DND-41 (cell line): ENCODE measurements at regions not wholly inside any gene's neighbourhood (a gene's known extent, or its start where the extent isn't known, plus 50 kb on each side); places are given as distances from the start of the nearest gene placed in this dataset.

Experiments used
- EZH2 ChIP-seq: IDR thresholded peaks from 3 replicates; pipeline ENCODE4 v1.6.1; 2012; ENCODE audit warnings: borderline replicate concordance, low read depth, mild to moderate bottlenecking, moderate library complexity, low read length, inconsistent platforms; ENCODE audit not compliant: severe bottlenecking
- TF ChIP-seq, protein P1 (sequence below): IDR thresholded peaks from 2 replicates; pipeline ENCODE4 v1.5.1; 2012; ENCODE audit warnings: borderline replicate concordance, low read length, moderate library complexity, mild to moderate bottlenecking; ENCODE audit not compliant: poor library complexity, severe bottlenecking; ENCODE audit errors: extremely low read depth

DNA sequence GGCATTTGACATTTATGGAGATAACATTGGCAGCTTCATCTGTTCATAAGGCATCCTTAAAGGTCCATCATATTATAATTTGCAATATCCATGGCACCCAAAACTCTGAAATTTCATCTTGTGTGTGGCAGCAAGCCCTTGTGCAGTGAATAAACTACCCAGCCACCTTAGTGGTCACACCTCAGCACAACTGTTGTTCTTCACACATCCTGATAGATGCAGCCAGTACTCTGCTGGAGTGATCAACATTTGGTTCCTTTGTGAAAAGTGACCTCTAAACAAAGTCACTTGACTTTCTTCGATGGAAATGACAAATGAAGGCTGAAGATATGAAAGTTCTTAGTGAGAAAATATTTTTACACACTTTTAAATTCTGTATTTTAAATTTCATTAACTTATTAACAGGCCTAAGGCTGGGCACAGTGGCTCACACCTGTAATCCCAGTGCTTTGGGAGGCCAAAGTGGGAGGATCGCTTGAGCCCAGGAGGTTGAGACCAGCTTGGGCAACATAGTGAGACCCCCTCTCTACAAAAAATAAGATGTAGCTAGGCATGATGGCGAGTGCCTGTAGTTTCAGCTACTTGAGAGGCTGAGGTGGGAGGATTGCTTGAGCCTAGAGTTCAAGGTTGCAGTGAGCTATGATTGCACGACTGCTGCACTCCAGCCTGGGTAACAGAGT lies 161.4 kb downstream of the SPRY1 start:
- TF ChIP-seq, protein P1, sequence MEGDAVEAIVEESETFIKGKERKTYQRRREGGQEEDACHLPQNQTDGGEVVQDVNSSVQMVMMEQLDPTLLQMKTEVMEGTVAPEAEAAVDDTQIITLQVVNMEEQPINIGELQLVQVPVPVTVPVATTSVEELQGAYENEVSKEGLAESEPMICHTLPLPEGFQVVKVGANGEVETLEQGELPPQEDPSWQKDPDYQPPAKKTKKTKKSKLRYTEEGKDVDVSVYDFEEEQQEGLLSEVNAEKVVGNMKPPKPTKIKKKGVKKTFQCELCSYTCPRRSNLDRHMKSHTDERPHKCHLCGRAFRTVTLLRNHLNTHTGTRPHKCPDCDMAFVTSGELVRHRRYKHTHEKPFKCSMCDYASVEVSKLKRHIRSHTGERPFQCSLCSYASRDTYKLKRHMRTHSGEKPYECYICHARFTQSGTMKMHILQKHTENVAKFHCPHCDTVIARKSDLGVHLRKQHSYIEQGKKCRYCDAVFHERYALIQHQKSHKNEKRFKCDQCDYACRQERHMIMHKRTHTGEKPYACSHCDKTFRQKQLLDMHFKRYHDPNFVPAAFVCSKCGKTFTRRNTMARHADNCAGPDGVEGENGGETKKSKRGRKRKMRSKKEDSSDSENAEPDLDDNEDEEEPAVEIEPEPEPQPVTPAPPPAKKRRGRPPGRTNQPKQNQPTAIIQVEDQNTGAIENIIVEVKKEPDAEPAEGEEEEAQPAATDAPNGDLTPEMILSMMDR, result no peak
- no peak for TF ChIP-seq EZH2
